WTC11 (cell line): ENCODE measurements at regions not wholly inside any gene's neighbourhood (a gene's known extent, or its start where the extent isn't known, plus 50 kb on each side); places are given as distances from the start of the nearest gene placed in this dataset.

Source experiments
- ATAC-seq: fragments of 200-7000 bp; cut with Tn5 transposase; 2 replicates; pipeline ENCODE4 v1.10.0; 2021; ENCODE audit warnings: mild to moderate bottlenecking, moderate library complexity
- CTCF ChIA-PET: fragments of 300-600 bp; sonication (Branson Sonifier 250); formaldehyde crosslinking; loops from one replicate; lab custom pipeline; 2021; ENCODE audit warnings: antibody characterized with exemption; lab: Charles Lee
- POLR2A ChIA-PET: fragments of 350-600 bp; sonication (Branson Sonifier 250); formaldehyde crosslinking; loops from one replicate; lab custom pipeline; 2021; ENCODE audit warnings: antibody characterized with exemption; lab: Charles Lee
- DNase-seq: peaks from one replicate; pipeline ENCODE4 v3.0.0; 2021; ENCODE audit warnings: low spot score
- H3K27ac Mint-ChIP-seq: 2 replicates; pipeline ENCODE4 v1.8.0; 2021; ENCODE audit warnings: mixed read lengths
- H3K27me3 Mint-ChIP-seq: 2 replicates; pipeline ENCODE4 v1.8.0; 2021; ENCODE audit warnings: low read depth, mild to moderate bottlenecking, moderate library complexity, mixed read lengths
- H3K36me3 Mint-ChIP-seq: 2 replicates; pipeline ENCODE4 v1.8.0; 2021; ENCODE audit warnings: mixed read lengths
- H3K4me1 Mint-ChIP-seq: 2 replicates; pipeline ENCODE4 v1.8.0; 2022; ENCODE audit warnings: mixed read lengths
- H3K4me3 Mint-ChIP-seq: 2 replicates; pipeline ENCODE4 v1.8.0; 2021; ENCODE audit warnings: mild to moderate bottlenecking, moderate library complexity, mixed read lengths
- H3K9me3 Mint-ChIP-seq: 2 replicates; pipeline ENCODE4 v1.8.0; 2021; ENCODE audit warnings: mixed read lengths
- CBFB ChIP-seq: sonication (generic); formaldehyde crosslinking; IDR thresholded peaks from 2 replicates; pipeline ENCODE4 v1.8.1; 2022; ENCODE audit warnings: mild to moderate bottlenecking, low read depth, missing genetic modification reagents
- CREB1 ChIP-seq: sonication (generic); formaldehyde crosslinking; IDR thresholded peaks from 2 replicates; pipeline ENCODE4 v1.8.0; 2023; ENCODE audit warnings: mild to moderate bottlenecking, missing genetic modification reagents
- ESRRA ChIP-seq: sonication (generic); formaldehyde crosslinking; IDR thresholded peaks from 2 replicates; pipeline ENCODE4 v1.8.1; 2022; ENCODE audit warnings: mild to moderate bottlenecking, missing genetic modification reagents, borderline replicate concordance
- GABPB1 ChIP-seq: sonication (generic); formaldehyde crosslinking; IDR thresholded peaks from 2 replicates; pipeline ENCODE4 v1.8.1; 2023; ENCODE audit warnings: mild to moderate bottlenecking, missing genetic modification reagents
- GTF2I ChIP-seq: fragments of 250-450 bp; sonication (Bioruptor Pico); conservative IDR thresholded peaks from 2 replicates; pipeline ENCODE4 v1.4.0; 2021; ENCODE audit warnings: mild to moderate bottlenecking
- MXD4 ChIP-seq: fragments of 250-450 bp; sonication (Bioruptor Pico); IDR thresholded peaks from 2 replicates; pipeline ENCODE4 v1.8.0; 2021; ENCODE audit warnings: mild to moderate bottlenecking, moderate library complexity, borderline replicate concordance
- MYBL2 ChIP-seq: sonication (generic); formaldehyde crosslinking; IDR thresholded peaks from 2 replicates; pipeline ENCODE4 v1.8.1; 2023; ENCODE audit warnings: mild to moderate bottlenecking, moderate library complexity, missing genetic modification reagents
- NFE2L1 ChIP-seq: sonication (generic); formaldehyde crosslinking; IDR thresholded peaks from 2 replicates; pipeline ENCODE4 v1.8.1; 2023; ENCODE audit warnings: missing genetic modification reagents
- NFYB ChIP-seq: sonication (generic); formaldehyde crosslinking; conservative IDR thresholded peaks from 2 replicates; pipeline ENCODE4 v1.8.0; 2022; ENCODE audit warnings: low read depth, missing genetic modification reagents
- NR2C2 ChIP-seq: sonication (generic); formaldehyde crosslinking; IDR thresholded peaks from 2 replicates; pipeline ENCODE4 v1.8.0; 2022; ENCODE audit warnings: mild to moderate bottlenecking, missing genetic modification reagents
- OVOL2 ChIP-seq: fragments of 250-450 bp; sonication (Bioruptor Pico); IDR thresholded peaks from 2 replicates; pipeline ENCODE4 v1.9.0; 2021; ENCODE audit warnings: mild to moderate bottlenecking, borderline replicate concordance
- PRRX2 ChIP-seq: fragments of 250-450 bp; sonication (Bioruptor Pico); IDR thresholded peaks from 2 replicates; pipeline ENCODE4 v1.8.0; 2021; ENCODE audit warnings: mild to moderate bottlenecking
- RELA ChIP-seq: sonication (generic); formaldehyde crosslinking; IDR thresholded peaks from 2 replicates; pipeline ENCODE4 v1.8.1; 2022; ENCODE audit warnings: missing genetic modification reagents, mild to moderate bottlenecking, borderline replicate concordance
- SMAD3 ChIP-seq: sonication (generic); formaldehyde crosslinking; IDR thresholded peaks from 2 replicates; pipeline ENCODE4 v1.8.0; 2022; ENCODE audit warnings: missing genetic modification reagents, mild to moderate bottlenecking, borderline replicate concordance
- TCF7 ChIP-seq: sonication (generic); formaldehyde crosslinking; IDR thresholded peaks from 2 replicates; pipeline ENCODE4 v1.8.0; 2022; ENCODE audit warnings: mild to moderate bottlenecking, low read depth, missing genetic modification reagents, moderate library complexity
- TEAD4 ChIP-seq: sonication (generic); formaldehyde crosslinking; IDR thresholded peaks from 2 replicates; pipeline ENCODE4 v1.8.0; 2022; ENCODE audit warnings: mild to moderate bottlenecking, missing genetic modification reagents
- TP53 ChIP-seq: sonication (generic); formaldehyde crosslinking; IDR thresholded peaks from 2 replicates; pipeline ENCODE4 v1.8.1; 2023; ENCODE audit warnings: mild to moderate bottlenecking, missing genetic modification reagents
- ZNF263 ChIP-seq: sonication (generic); formaldehyde crosslinking; IDR thresholded peaks from 2 replicates; pipeline ENCODE4 v1.8.1; 2022; ENCODE audit warnings: low read depth, mild to moderate bottlenecking, moderate library complexity, missing genetic modification reagents
- ZNF317 ChIP-seq: sonication (generic); formaldehyde crosslinking; IDR thresholded peaks from 2 replicates; pipeline ENCODE4 v1.8.1; 2023; ENCODE audit warnings: low read depth, mild to moderate bottlenecking, moderate library complexity, missing genetic modification reagents, borderline replicate concordance
- ZNF416 ChIP-seq: fragments of 250-450 bp; sonication (Bioruptor Pico); IDR thresholded peaks from 2 replicates; pipeline ENCODE4 v1.9.0; 2021; ENCODE audit warnings: mild to moderate bottlenecking, inconsistent platforms
- ZNF423 ChIP-seq: fragments of 250-450 bp; sonication (Bioruptor Pico); IDR thresholded peaks from 2 replicates; pipeline ENCODE4 v2.1.2; 2022; ENCODE audit warnings: mild to moderate bottlenecking, moderate library complexity
- ZNF671 ChIP-seq: fragments of 250-450 bp; sonication (Bioruptor Pico); IDR thresholded peaks from 2 replicates; pipeline ENCODE4 v1.8.0; 2021; ENCODE audit warnings: mild to moderate bottlenecking
- TF ChIP-seq, protein P1 (sequence below): sonication (generic); formaldehyde crosslinking; conservative IDR thresholded peaks from 2 replicates; pipeline ENCODE4 v1.8.1; 2022; ENCODE audit warnings: mild to moderate bottlenecking, missing genetic modification reagents
- TF ChIP-seq, protein P2 (sequence below): fragments of 250-450 bp; sonication (Bioruptor Pico); conservative IDR thresholded peaks from 2 replicates; pipeline ENCODE4 v1.9.0; 2021; ENCODE audit warnings: mild to moderate bottlenecking
- TF ChIP-seq, protein P3 (sequence below): sonication (generic); formaldehyde crosslinking; IDR thresholded peaks from 2 replicates; pipeline ENCODE4 v1.8.1; 2023; ENCODE audit warnings: mild to moderate bottlenecking, missing genetic modification reagents, moderate library complexity
- TF ChIP-seq, protein P4 (sequence below): sonication (generic); formaldehyde crosslinking; IDR thresholded peaks from 2 replicates; pipeline ENCODE4 v1.8.0; 2022; ENCODE audit warnings: mild to moderate bottlenecking, missing genetic modification reagents
- TF ChIP-seq, protein P5 (sequence below): fragments of 250-450 bp; sonication (Bioruptor Pico); IDR thresholded peaks from 2 replicates; pipeline ENCODE4 v1.9.0; 2021; ENCODE audit warnings: mild to moderate bottlenecking

DNA sequence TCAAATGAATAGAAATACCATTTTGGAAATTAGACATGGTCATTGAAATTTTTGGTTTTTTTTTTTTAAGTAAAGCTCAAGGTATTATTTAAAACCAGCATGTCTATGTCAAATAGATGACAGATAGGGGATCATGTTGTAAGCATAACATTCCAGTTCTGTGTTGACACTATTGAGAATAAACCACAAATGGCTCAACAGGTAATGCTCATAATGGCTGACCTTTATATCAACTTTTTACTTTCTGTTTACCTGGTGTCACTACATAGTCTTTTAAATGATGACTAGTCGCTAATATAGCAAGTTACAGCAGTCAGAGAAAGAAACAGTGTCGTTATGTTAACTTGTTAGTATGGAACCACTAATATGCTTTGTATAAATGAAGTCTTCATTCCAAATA, 616.0 kb downstream of the GATA3 start:
- Mint-ChIP-seq H3K9me3 (peaks cover 17% of the 10 kb centered on the region), H3K36me3 (no peaks in the 10 kb centered on the region), H3K27ac (no peak overlapping the region), H3K4me1 (no peaks in the 10 kb centered on the region), H3K4me3 (no peak overlapping the region), H3K27me3 (no peaks in the 10 kb centered on the region)
- no peak for TF ChIP-seq ZNF423
- no peak for TF ChIP-seq OVOL2 (CRISPR knock-in tag)
- TF ChIP-seq TEAD4 (CRISPR knock-in tag) = no peak
- TF ChIP-seq ZNF416 (CRISPR knock-in tag) = no peak
- TF ChIP-seq, protein P1, sequence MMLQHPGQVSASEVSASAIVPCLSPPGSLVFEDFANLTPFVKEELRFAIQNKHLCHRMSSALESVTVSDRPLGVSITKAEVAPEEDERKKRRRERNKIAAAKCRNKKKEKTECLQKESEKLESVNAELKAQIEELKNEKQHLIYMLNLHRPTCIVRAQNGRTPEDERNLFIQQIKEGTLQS (CRISPR knock-in tag) = no peak
- no peak for TF ChIP-seq NFYB
- TF ChIP-seq, protein P2, sequence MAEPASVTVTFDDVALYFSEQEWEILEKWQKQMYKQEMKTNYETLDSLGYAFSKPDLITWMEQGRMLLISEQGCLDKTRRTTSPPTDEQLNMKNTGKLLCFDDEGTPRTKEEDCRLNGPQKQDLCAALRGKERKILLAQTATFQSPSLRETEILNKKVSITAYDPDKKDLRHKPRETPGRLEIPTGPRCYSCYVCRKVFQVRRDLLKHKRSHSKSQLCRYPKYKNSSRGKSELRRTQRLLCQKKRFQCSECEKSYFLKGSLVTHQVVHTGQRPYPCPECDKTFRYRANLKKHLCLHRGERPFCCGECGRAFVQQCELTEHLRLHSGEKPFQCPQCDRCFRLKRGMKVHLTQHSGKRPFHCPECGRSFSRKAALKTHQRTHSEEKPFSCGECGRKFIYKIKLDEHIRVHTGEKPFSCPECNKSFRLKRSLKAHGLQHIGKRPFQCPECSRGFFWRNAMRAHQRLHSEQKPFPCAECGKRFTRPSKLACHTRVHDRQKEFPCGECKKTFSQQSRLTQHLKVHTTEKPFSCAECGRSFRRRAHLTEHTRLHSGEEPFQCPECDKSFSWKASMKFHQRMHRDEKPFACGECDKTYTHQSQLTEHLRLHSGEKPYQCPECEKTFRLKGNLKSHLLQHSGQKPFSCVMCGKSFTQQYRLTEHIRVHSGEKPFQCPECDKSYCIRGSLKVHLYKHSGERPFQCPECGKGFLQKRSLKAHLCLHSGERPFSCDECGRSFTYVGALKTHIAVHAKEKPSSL = no peak
- no peak for TF ChIP-seq CBFB (CRISPR knock-in tag)
- no peak for TF ChIP-seq NR2C2 (CRISPR knock-in tag)
- TF ChIP-seq RELA (CRISPR knock-in tag) = no peak
- no peak for TF ChIP-seq TCF7 (CRISPR knock-in tag)
- TF ChIP-seq ESRRA (CRISPR knock-in tag) = no peak
- TF ChIP-seq, protein P3, sequence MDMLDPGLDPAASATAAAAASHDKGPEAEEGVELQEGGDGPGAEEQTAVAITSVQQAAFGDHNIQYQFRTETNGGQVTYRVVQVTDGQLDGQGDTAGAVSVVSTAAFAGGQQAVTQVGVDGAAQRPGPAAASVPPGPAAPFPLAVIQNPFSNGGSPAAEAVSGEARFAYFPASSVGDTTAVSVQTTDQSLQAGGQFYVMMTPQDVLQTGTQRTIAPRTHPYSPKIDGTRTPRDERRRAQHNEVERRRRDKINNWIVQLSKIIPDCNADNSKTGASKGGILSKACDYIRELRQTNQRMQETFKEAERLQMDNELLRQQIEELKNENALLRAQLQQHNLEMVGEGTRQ (CRISPR knock-in tag) = no peak
- no peak for TF ChIP-seq MYBL2 (CRISPR knock-in tag)
- TF ChIP-seq ZNF671 (CRISPR knock-in tag) = no peak
- no peak for TF ChIP-seq PRRX2 (CRISPR knock-in tag)
- no peak for TF ChIP-seq GTF2I (CRISPR knock-in tag)
- TF ChIP-seq MXD4 (CRISPR knock-in tag) = no peak
- ChIA-PET CTCF (no interaction called here), POLR2A (no interaction called here)
- DNase-seq (no peak), ATAC-seq (no peak)

- Mint-ChIP-seq H3K27ac (no peak overlapping the region), H3K27me3 (no peaks in the 10 kb centered on the region), H3K9me3 (peaks cover 4% of the 10 kb centered on the region), H3K36me3 (no peaks in the 10 kb centered on the region), H3K4me3 (no peak overlapping the region), H3K4me1 (no peaks in the 10 kb centered on the region)
- DNase-seq (no peak), ATAC-seq (no peak)
- ChIA-PET POLR2A (no interaction called here), CTCF (no interaction called here)
- no peak for TF ChIP-seq MYBL2 (CRISPR knock-in tag)
- TF ChIP-seq, protein P4, sequence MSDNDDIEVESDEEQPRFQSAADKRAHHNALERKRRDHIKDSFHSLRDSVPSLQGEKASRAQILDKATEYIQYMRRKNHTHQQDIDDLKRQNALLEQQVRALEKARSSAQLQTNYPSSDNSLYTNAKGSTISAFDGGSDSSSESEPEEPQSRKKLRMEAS (CRISPR knock-in tag) = no peak
- no peak for TF ChIP-seq PRRX2 (CRISPR knock-in tag)
- TF ChIP-seq NFE2L1 (CRISPR knock-in tag) = no peak
- TF ChIP-seq CREB1 (CRISPR knock-in tag) = no peak
- TF ChIP-seq NR2C2 (CRISPR knock-in tag) = no peak
- no peak for TF ChIP-seq TP53 (CRISPR knock-in tag)
- TF ChIP-seq ZNF317 (CRISPR knock-in tag) = no peak
- no peak for TF ChIP-seq ZNF263
- TF ChIP-seq GABPB1 (CRISPR knock-in tag) = no peak
- TF ChIP-seq SMAD3 = no peak
- no peak for TF ChIP-seq ZNF423
- no peak for TF ChIP-seq ESRRA (CRISPR knock-in tag)
- TF ChIP-seq, protein P5, sequence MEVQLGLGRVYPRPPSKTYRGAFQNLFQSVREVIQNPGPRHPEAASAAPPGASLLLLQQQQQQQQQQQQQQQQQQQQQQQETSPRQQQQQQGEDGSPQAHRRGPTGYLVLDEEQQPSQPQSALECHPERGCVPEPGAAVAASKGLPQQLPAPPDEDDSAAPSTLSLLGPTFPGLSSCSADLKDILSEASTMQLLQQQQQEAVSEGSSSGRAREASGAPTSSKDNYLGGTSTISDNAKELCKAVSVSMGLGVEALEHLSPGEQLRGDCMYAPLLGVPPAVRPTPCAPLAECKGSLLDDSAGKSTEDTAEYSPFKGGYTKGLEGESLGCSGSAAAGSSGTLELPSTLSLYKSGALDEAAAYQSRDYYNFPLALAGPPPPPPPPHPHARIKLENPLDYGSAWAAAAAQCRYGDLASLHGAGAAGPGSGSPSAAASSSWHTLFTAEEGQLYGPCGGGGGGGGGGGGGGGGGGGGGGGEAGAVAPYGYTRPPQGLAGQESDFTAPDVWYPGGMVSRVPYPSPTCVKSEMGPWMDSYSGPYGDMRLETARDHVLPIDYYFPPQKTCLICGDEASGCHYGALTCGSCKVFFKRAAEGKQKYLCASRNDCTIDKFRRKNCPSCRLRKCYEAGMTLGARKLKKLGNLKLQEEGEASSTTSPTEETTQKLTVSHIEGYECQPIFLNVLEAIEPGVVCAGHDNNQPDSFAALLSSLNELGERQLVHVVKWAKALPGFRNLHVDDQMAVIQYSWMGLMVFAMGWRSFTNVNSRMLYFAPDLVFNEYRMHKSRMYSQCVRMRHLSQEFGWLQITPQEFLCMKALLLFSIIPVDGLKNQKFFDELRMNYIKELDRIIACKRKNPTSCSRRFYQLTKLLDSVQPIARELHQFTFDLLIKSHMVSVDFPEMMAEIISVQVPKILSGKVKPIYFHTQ (CRISPR knock-in tag) = no peak
Observed at GRCh38 chr10:8674230-8674629, 619.7 kb downstream of the GATA3 start.
